ENCODE measurements at regions not wholly inside any gene's neighbourhood (a gene's known extent, or its start where the extent isn't known, plus 50 kb on each side); places are given as distances from the start of the nearest gene placed in this dataset.

- H3K4me1 ChIP-seq (replicated peaks in 1 of 4; ENCODE audit: control insufficient read depth in 3 of 4, insufficient read depth in 4 of 4, low read length in 3 of 4), result no peaks in the 10 kb centered on the region
- ChIA-PET POLR2A (ENCODE audit: partially characterized antibody) (no interaction called here), CTCF (ENCODE audit: partially characterized antibody) (no interaction called here)
- no peak overlapping the region for H2AFZ ChIP-seq (ENCODE audit: low read length)
- H3K14ac ChIP-seq (ENCODE audit: insufficient read length), result no peak overlapping the region
- H4K5ac ChIP-seq (ENCODE audit: insufficient read length, low read depth, low read length), result no peak overlapping the region
- H3K27ac ChIP-seq (ENCODE audit: low read depth, low read length), result no peak overlapping the region
- H3K4ac ChIP-seq (replicated peaks; ENCODE audit: insufficient read length, low read depth, low read length), result no peak overlapping the region
- H3K23ac ChIP-seq (ENCODE audit: insufficient read length), result no peak overlapping the region
- H3K36me3 ChIP-seq (ENCODE audit: control insufficient read depth in 2 of 4, insufficient read depth in 4 of 4, low read length in 3 of 4), result no peaks in the 10 kb centered on the region
- H3K27me3 ChIP-seq (replicated peaks in 1 of 4; ENCODE audit: control insufficient read depth in 3 of 4, extremely low read depth in 1 of 4, insufficient read depth in 3 of 4, low read length in 3 of 4), result no peaks in the 10 kb centered on the region
- H4K91ac ChIP-seq (replicated peaks; ENCODE audit: insufficient read length, low read length), result no peak overlapping the region
- no peaks in the 10 kb centered on the region; the same call in 1 of the 2 replicates for H3K23me2 ChIP-seq (ENCODE audit: low read depth, low read length)
- H3K9me3 ChIP-seq (ENCODE audit: insufficient read depth in 2 of 2, low read depth in 1 of 2, low read length in 1 of 2), result no peaks in the 10 kb centered on the region
- no peak overlapping the region for H3K4me2 ChIP-seq (ENCODE audit: insufficient read depth in 1 of 2, low read depth in 2 of 2, low read length in 2 of 2)
- TF ChIP-seq YY1 (IDR thresholded peaks at IDR 0.05; ENCODE audit: low read depth, low read length), result no peak
- TF ChIP-seq SRF (IDR thresholded peaks at IDR 0.05; ENCODE audit: low read depth, low read length), result no peak
- TF ChIP-seq HDAC6 (IDR thresholded peaks at IDR 0.05; ENCODE audit: low read depth, low read length), result no peak
- TF ChIP-seq GTF2F1 (IDR thresholded peaks at IDR 0.05; ENCODE audit: borderline replicate concordance, low read depth, low read length), result no peak
- H2BK5ac ChIP-seq (ENCODE audit: low read depth, low read length), result no peak overlapping the region
- no peak overlapping the region for H2BK20ac ChIP-seq (ENCODE audit: low read length)
- no peak overlapping the region for H3K56ac ChIP-seq (replicated peaks; ENCODE audit: insufficient read length, low read depth, low read length)
- no peaks in the 10 kb centered on the region for H4K20me1 ChIP-seq (replicated peaks in 1 of 2; ENCODE audit: control insufficient read depth in 1 of 2, insufficient read depth in 2 of 2, low read length in 2 of 2)
- no peak overlapping the region for H3K4me3 ChIP-seq (ENCODE audit: extremely low read depth in 1 of 4, insufficient read depth in 2 of 4, low read depth in 3 of 4, low read length in 4 of 4)
- H2BK15ac ChIP-seq (ENCODE audit: low read length), result no peak overlapping the region
- FAIRE-seq (no peak), DNase-seq (ENCODE audit: low read depth in 1 of 2, low spot score in 2 of 2) (no peak)
- H2BK120ac ChIP-seq (replicated peaks; ENCODE audit: low read depth, low read length), result no peak overlapping the region
- no peak overlapping the region for H3K18ac ChIP-seq (ENCODE audit: extremely low read depth, low read length)
- H2BK12ac ChIP-seq (ENCODE audit: low read depth, low read length), result no peak overlapping the region
- no peaks in the 10 kb centered on the region for H3K79me2 ChIP-seq (ENCODE audit: control insufficient read depth in 1 of 2, insufficient read depth in 2 of 2, low read length in 2 of 2)
- H3K79me1 ChIP-seq (ENCODE audit: low read depth, low read length), result no peaks in the 10 kb centered on the region
- H3K9ac ChIP-seq (replicated peaks in 1 of 4; ENCODE audit: extremely low read depth in 1 of 4, low read depth in 3 of 4, low read length in 3 of 4), result no peak overlapping the region
- no peak overlapping the region for H2AK5ac ChIP-seq (ENCODE audit: low read depth, low read length)
- no peak overlapping the region for H4K8ac ChIP-seq (ENCODE audit: extremely low read depth, insufficient read depth, low read length)
Measured at GRCh38 chr6:54048782-54049181, 62.5 kb upstream of the MLIP start.

Data from H1 (cell line).